ENCODE measurements at regions not wholly inside any gene's neighbourhood (a gene's known extent, or its start where the extent isn't known, plus 50 kb on each side); places are given as distances from the start of the nearest gene placed in this dataset.
A peak's percentile ranks its signal among the peaks of the same experiment; 100 is the strongest.
"Not testable (repeated sequence)": the region's sequence is repeated elsewhere in the genome, so short reads cannot be mapped to it uniquely, and the experiment has no call there.

DNA sequence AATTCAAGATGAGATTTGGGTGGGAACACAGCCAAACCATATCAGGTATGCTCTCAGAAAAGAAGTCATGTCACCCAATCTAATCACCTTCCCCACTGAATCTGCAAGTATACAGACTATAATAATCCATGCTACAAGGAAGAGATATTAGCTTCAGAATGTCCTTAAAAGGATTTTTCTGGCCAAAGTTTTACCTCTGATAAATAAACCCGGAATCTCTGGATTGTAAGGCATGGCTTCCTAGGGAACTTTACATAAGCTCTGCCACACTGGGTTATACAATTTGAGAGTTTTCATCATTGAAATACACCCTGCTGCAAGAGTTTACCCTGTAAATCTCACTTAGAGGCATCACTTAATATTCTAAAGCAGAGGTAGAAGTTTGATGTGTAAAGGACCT is 330.5 kb upstream of the KCNMB2 start:
- DNase-seq (ENCODE audit: low spot score), result no peak

DNA sequence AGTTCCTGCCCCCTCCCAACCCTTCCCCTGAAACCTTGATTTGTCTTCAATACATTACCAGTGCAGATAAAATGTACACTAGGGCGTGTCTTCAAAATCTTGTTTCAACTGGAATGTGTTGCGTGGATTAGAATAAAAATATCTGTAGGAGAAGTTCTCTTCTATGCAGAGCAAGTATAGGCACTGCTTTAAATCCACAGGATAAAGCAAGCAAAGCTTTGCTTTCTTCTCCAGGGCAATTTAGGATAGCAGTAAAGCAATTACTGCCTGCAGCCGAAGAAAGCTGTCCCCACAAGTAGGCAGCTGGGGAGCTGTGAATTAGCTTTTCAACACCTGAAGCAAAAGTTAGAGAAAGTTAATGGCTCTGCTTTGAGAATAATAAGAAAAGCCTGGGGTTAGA is 329.7 kb upstream of the KCNMB2 start:
- no peak for DNase-seq (ENCODE audit: low spot score)

- DNase-seq (ENCODE audit: low spot score), result not testable (repeated sequence)
Measured at GRCh38 chr3:178207161-178207560, 329.1 kb upstream of the KCNMB2 start.

DNA sequence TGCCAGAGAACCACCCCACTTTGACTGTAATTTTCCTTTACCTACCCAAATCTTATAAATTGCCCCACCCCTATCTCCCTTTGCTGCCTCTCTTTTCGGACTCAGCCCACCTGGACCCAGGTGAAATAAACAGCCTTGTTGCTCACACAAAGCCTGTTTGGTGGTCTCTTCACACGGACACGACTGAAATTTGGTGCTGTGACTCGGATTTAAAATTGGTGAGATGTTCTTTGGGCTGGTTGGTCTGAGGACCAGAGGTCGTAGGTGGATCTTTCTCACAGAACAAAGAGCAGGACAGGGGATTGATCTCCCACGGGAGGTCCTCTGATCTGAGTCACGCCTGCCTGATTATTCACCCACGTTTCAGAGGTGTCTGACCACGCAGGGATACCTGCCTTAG is 328.6 kb upstream of the KCNMB2 start:
- DNase-seq (ENCODE audit: low spot score), result not testable (repeated sequence)

GRCh38 chr3:178209116-178209515 is 327.1 kb upstream of the KCNMB2 start:
- not testable (repeated sequence) for DNase-seq (ENCODE audit: low spot score)

DNA sequence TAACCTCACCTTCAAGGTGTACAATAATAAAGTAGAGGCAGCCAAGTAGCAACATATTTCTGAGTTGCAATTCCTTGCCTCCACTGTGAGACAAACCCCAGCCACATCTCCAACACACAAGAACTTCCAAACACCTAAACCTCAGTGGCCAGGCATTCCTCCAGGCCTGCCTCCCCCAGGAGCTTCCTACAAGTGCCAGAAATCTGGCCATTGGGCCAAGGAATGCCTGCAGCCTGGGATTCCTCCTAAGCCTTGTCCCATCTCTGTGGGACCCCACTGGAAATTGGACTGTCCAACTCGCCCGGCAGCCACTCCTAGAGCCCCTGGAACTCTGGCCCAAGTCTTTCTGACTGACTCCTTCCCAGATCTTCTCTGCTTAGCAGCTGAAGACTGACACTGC is 326.6 kb upstream of the KCNMB2 start:
- not testable (repeated sequence) for DNase-seq (ENCODE audit: low spot score)

DNA sequence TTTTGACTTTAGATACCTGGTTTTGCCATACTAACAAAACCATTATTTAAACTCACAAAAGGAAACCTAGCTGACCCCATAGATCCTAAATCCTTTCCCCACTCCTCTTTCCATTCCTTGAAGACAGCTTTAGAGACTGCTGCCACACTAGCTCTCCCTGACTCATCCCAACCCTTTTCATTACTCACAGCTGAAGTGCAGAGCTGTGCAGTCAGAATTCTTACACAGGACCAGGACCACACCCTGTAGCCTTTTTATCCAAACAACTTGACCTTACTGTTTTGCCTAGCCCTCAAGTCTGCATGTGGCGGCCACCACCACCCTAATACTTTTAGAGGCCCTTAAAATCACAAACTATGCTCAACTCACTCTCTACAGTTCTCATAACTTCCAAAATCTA is 325.1 kb upstream of the KCNMB2 start:
- DNase-seq (ENCODE audit: low spot score), result peak; percentile 15

DNA sequence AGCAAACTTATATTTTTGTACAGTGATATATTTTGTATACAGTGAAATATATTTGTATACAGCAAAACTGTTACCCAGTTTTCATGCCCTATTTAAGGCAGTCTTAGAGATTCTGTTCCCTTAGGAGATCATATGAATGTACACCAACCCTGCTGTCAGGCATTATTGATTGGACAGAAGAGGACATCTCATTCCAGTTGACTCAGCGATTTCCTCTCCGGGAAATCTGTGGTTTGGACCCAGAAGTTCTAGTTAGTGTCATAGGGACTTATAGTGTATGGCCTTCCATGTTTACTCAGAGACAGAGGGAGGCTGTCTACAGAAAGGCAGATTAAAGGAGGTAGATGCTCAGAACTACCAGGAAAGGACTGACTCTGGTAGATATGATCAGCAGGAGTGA is 318.8 kb upstream of the KCNMB2 start:
- no peak for DNase-seq (ENCODE audit: low spot score)

DNA sequence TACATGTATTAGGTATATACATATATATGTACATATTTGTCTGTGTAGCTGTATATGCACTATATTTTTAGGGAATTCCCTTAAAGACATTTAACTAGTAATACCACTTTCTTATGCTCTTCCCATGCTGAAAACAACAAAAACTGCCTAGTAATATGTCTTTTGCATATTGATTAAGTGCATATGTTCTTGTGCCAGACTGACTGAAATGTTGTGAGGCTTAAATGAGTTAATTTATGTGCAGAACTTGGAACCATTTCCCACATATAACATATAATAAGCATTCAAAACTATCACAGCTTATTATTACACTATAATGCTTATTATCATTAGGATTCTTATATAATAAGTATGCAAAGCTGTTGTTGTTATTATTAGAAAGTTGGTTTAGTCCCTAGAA is 318.0 kb upstream of the KCNMB2 start:
- DNase-seq (ENCODE audit: low spot score), result no peak

- DNase-seq (ENCODE audit: low spot score), result not testable (repeated sequence)
Measured at GRCh38 chr3:178219661-178220060, 316.6 kb upstream of the KCNMB2 start.

GRCh38 chr3:178223876-178224275 is 312.4 kb upstream of the KCNMB2 start:
- peak; percentile 6 for DNase-seq (ENCODE audit: low spot score)

- no peak for DNase-seq (ENCODE audit: low spot score)
Measured at GRCh38 chr3:178226094-178226493, 310.1 kb upstream of the KCNMB2 start.

DNA sequence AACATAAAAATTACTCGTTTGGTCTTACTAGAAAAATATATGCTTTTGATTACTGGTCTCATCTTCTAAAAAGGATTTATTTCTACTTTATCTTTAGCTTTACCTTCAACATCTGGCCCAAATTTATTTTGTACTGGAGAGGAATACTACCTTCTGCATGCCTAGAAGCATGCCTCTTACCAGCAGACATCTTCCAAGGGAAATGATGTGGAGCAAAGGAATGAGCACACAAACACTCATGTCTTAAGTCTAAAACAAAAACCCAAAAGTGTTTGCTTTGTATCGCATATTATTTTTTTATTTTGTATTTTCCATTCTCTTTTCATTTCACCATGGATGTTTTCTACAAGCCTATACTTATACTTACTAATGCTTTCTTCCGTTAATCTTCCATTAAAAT is 304.6 kb upstream of the KCNMB2 start:
- DNase-seq (ENCODE audit: low spot score), result no peak

- DNase-seq (ENCODE audit: low spot score), result no peak
Measured at GRCh38 chr3:178233371-178234071, 302.7 kb upstream of the KCNMB2 start.

DNA sequence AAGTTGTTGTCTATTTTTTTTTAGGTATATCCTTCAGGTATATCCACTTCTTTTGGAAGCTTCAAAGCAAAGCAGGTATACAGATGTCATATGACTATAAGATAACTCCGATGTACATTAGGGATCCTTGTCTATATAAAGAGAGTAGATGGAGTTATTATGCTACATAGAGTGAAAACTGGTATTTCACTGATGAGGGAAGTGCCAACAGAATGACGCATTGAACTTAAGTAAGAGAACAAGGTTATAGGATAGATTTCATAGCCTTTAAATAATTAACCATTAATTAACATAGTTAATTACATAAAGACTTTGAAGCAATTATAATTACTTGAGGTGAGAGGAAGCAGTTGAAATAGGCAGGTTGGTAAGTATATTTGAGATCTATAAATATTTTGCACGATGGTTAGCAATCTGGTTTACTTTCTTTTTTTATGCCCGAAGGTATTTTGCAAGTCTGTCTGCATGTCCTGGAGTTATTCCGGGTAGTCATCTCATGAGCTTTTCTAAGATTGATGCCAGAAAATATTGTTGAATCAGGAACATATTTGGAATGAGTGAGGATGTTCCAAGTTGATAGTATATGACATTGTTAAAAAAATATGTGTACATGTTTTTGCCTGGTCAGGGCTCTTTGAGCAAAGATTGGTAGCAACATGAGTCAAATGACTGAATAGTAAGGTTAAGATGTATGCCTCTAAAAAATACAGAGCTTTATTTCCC is 299.5 kb upstream of the KCNMB2 start:
- no peak for DNase-seq (ENCODE audit: low spot score)

- no peak for DNase-seq (ENCODE audit: low spot score)
Measured at GRCh38 chr3:178238179-178238578, 298.1 kb upstream of the KCNMB2 start.

- DNase-seq (ENCODE audit: low spot score), result no peak
Measured at GRCh38 chr3:178244733-178245709, 291.2 kb upstream of the KCNMB2 start.

GRCh38 chr3:178246004-178246403 is 290.2 kb upstream of the KCNMB2 start:
- DNase-seq (ENCODE audit: low spot score), result no peak

- peak; percentile 12 for DNase-seq (ENCODE audit: low spot score)
Measured at GRCh38 chr3:178255315-178255714, 280.9 kb upstream of the KCNMB2 start.

- no peak for DNase-seq (ENCODE audit: low spot score)
Measured at GRCh38 chr3:178257491-178257890, 278.7 kb upstream of the KCNMB2 start.

DNA sequence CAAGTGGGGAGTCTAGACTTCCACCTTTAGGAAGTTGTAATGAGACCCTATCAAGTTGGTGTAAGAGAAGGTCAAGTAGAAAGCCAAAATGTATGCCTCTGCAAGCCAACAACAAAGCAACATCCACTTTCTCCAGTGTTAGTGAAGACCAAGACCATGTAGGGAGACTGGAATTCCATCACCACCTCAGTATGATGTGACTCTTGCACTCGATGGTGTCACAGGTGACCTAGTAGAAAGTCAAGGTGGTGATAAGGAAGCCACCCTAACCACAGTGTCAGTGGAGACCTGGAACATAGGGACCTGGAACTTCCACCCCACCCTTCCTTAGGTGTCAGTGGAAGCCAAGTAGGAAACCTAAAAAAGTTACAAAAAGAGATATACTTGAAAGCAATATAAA is 278.1 kb upstream of the KCNMB2 start:
- DNase-seq (ENCODE audit: low spot score), result no peak

- no peak for DNase-seq (ENCODE audit: low spot score)
Measured at GRCh38 chr3:178259703-178260102, 276.5 kb upstream of the KCNMB2 start.
